ENCODE measurements at regions not wholly inside any gene's neighbourhood (a gene's known extent, or its start where the extent isn't known, plus 50 kb on each side); places are given as distances from the start of the nearest gene placed in this dataset.

GRCh38 chr20:12264711-12265110 is 347.0 kb downstream of the BTBD3 start:
- TF ChIP-seq CTCF (tag by site-specific recombination; IDR thresholded peaks at IDR 0.05) (no peak), ZNF391 (tag by site-specific recombination; IDR thresholded peaks at IDR 0.05; ENCODE audit: borderline replicate concordance, low read depth) (no peak), PRDM6 (tag by site-specific recombination; IDR thresholded peaks at IDR 0.05) (no peak), PRDM4 (tag by site-specific recombination; IDR thresholded peaks at IDR 0.05) (no peak), ZNF621 (tag by site-specific recombination; IDR thresholded peaks at IDR 0.05) (no peak), ZNF174 (tag by site-specific recombination; IDR thresholded peaks at IDR 0.05) (no peak), KLF9 (tag by site-specific recombination; IDR thresholded peaks at IDR 0.05; ENCODE audit: low read depth) (no peak), SP7 (tag by site-specific recombination; IDR thresholded peaks at IDR 0.05) (no peak), ZFP41 (tag by site-specific recombination; IDR thresholded peaks at IDR 0.05; ENCODE audit: borderline replicate concordance) (no peak), INSM2 (tag by site-specific recombination; IDR thresholded peaks at IDR 0.05) (no peak), ZNF558 (tag by site-specific recombination; IDR thresholded peaks at IDR 0.05) (no peak), ZNF24 (tag by site-specific recombination; IDR thresholded peaks at IDR 0.05) (no peak), ZSCAN4 (tag by site-specific recombination; IDR thresholded peaks at IDR 0.05) (no peak)
